ENCODE measurements at regions not wholly inside any gene's neighbourhood (a gene's known extent, or its start where the extent isn't known, plus 50 kb on each side); places are given as distances from the start of the nearest gene placed in this dataset.
"Not testable (repeated sequence)": the region's sequence is repeated elsewhere in the genome, so short reads cannot be mapped to it uniquely, and the experiment has no call there.

GRCh38 chr5:135279328-135279727, 119.7 kb downstream of the MACROH2A1 start:
- DNase-seq (ENCODE audit: low read depth): no peak

DNA sequence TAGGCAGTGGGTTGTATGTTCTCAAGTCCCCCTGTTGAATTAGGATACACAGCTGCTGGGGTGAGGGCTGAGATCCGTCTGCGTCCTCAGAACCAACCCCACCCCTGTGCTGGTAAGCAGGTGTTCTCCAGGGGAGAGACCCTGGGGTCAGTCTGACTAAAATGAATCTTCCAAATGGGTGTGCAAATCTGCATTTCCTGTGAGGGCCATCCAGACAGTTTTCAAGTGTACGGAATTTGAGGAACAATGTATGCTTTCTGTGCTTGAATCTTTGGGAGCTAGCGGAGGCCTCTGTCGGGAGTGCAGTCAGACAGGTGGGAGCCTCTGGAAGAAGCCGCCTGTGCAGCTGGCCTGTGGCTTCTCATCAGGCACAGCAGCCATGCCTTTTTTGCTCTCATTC, 122.9 kb downstream of the MACROH2A1 start:
- no peak for DNase-seq (ENCODE audit: low read depth)

- DNase-seq (ENCODE audit: low read depth): no peak
Observed at GRCh38 chr5:135273212-135273611, 125.8 kb downstream of the MACROH2A1 start.

- no peak for DNase-seq (ENCODE audit: low read depth)
Observed at GRCh38 chr5:135272311-135272805, 126.7 kb downstream of the MACROH2A1 start.

DNA sequence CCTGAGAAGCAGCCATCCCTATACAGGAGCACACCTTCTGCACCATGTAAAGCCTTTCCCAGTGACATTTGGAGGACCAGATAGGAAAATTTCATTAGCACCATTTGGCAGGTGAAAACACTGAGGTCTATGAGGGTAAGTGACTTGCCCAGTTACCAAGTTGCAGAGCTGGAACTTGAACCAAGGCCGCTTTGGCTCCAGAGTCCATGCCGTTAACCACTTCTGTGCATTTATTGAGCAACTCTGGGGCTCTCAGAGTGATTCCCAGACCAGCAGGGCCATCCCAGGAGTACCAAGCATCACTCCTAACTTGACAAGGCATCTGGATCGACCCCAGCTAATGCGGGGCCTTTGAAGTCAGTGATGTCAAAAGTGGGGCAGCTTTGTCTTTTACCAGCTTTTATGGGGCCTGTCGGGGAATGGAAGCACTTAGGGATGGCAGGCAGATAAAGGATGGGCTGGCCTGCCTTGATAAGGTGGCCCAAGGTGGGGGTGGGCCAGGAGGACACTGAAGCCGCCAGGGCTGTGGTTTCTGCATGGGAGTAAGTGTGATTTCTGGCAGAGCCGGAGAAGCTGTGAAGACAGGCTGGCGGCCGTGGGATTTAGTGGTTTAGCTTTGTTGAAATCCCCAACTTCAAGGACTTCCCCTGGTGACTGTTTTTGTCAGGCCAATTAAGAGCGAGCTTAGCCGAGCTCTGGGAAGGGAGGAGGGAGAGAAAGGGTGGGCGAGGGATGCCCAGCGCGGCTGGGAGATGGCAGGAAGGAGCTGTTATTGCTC, 127.3 kb downstream of the MACROH2A1 start:
- no peak for DNase-seq (ENCODE audit: low read depth)

- DNase-seq (ENCODE audit: low read depth): no peak
Observed at GRCh38 chr5:135269931-135270421, 129.1 kb downstream of the MACROH2A1 start.

GRCh38 chr5:135269199-135269598, 129.8 kb downstream of the MACROH2A1 start:
- no peak for DNase-seq (ENCODE audit: low read depth)

- DNase-seq (ENCODE audit: low read depth): no peak
Observed at GRCh38 chr5:135266975-135267374, 132.1 kb downstream of the MACROH2A1 start.

DNA sequence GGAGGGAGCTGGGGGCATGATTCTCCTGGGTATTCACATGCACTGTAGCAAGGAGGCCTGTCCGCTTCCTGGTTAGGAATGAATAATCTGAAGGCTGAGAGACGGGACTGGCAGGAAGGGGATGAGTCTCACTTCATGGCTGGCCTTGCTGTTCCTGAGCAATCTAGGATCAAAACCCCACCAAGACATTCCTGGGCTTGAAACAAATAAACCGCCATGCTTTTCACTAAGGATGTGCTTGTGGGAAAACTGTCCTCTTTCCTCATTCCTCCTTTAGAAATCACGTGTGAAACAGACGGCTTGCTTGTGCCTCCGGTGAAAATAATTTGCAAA, 132.8 kb downstream of the MACROH2A1 start:
- DNase-seq (ENCODE audit: low read depth): no peak

- no peak for DNase-seq (ENCODE audit: low read depth)
Observed at GRCh38 chr5:135265497-135266302, 133.3 kb downstream of the MACROH2A1 start.

GRCh38 chr5:135264451-135265440, 134.3 kb downstream of the MACROH2A1 start:
- DNase-seq (ENCODE audit: low read depth): no peak

DNA sequence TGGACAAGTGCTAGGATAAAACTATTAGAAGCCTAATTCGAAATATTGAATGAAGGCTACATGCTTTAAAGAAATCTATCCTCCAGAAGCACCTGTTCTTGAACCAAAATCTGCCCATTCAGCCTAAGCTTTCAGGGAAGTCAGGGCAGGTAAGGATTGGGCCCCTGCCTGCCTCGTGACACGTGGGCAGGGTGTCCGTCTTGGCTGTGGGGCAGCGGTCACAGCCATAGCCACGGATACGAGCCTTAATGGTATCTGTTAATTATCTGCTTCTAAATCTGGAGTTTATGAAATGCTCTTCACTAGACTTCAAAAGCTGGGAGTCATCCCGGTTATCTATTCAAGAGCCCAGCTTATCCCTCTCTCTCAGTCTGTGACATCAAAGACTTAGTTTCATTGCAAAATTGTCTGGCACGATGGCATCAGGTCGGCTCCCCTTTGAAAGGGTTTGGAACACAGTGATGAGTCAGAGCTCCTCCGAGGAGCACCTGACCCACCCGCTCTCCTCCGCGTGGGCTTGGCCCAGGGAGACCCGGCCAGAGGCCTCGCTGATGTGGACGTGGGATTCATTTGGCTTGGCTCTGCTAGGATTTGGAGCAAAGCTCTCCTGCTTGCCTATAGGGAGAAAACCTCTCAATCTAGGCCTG, 135.9 kb downstream of the MACROH2A1 start:
- DNase-seq (ENCODE audit: low read depth): no peak

DNA sequence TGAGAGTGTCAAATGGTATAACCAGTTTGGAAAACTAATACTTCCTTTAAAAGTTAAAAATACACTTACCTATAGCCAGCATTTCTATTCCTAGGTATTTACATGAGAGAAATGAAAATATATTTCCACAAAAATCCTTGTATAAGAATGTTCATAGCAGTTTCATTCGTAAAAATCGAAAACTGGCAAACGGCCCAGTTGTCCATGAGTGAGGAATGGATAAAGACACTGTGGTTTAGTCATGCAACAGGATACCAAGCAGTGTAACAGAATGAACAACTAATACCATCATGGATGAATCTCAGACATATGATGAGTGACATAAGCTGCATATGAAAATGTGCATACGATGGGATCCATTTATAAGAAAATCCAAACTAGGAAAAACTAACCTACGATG, 136.7 kb downstream of the MACROH2A1 start:
- no peak for DNase-seq (ENCODE audit: low read depth)

DNA sequence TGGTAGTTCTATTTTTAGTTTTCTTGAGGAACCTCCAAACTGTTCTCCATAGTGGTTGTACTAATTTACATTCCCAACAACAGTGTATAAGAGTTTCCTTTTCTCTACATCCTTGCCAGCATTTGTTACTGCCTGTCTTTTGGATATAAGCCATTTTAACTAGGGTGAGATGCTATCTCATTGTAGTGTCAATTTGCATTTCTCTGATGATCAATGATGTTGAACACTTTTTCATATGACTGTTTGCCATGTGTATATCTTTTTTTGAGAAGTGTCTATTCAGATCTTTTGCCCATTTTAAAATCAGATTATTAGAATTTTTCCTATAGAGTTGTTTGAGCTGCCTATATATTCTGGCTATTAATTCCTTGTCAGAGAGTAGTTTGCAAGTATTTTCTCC, 138.9 kb downstream of the MACROH2A1 start:
- not testable (repeated sequence) for DNase-seq (ENCODE audit: low read depth)

DNA sequence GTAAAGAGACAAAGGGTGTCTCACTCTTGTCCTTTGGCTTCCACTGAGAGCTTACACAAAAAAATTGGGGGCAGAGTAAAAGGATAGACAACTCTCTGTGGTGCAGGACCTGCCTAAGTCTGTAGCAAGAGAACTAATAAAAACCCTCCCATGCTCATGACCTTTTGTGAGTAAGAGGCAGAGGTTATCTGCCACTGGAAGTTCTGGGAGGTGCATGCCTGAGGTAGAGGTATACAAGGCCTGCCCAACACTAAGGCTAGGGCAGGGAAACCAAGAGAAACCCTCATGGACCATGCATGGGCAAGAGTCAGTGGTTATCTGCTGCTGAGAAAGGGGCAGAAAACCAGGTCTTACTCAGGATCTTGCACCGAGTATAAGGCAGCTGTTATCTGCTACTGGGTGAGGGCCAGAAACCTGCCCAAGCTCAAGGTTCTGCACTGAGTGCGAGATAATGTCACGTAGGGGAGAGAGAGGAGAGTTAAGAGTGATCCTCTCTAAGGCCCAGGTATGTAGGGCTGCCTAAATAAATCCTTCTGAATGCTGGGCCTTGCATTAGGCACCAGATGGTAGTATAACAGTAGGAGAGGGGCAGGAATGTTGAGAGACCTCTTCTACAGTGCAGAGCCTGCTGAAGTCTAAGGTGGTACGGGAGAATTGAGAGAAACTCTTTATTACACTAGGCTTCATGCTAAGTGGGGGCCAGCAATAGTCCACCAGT, 143.4 kb downstream of the MACROH2A1 start:
- DNase-seq (ENCODE audit: low read depth): no peak

- no peak for DNase-seq (ENCODE audit: low read depth)
Observed at GRCh38 chr5:135254183-135254582, 144.8 kb downstream of the MACROH2A1 start.

DNA sequence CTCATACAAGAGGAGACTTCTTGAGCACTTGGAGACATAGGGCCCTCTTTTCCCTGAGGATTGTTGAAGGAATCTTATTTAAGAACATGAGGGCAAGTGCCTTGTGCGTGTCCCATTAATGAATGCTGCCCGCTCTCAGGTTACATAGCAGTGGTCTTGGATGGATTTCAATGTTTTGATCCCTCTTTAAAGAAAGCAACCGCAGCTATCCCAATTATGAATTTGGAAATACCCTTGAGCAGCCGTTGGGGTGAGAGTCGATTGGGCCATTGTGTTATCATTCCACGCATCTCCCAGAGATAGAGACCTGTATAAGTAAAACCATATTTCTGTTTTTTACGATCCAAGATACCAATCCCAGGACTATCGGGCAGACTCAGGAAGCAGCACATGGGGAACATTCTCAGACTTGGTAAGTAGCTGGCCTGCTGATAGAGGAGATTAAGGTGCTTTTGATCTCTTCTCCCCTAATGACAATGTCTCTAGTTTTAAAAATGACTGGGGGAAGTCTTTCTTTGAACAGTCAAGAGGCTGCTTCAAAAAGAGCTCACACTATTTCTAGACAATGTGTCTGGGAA, 145.3 kb downstream of the MACROH2A1 start:
- no peak for DNase-seq (ENCODE audit: low read depth)

DNA sequence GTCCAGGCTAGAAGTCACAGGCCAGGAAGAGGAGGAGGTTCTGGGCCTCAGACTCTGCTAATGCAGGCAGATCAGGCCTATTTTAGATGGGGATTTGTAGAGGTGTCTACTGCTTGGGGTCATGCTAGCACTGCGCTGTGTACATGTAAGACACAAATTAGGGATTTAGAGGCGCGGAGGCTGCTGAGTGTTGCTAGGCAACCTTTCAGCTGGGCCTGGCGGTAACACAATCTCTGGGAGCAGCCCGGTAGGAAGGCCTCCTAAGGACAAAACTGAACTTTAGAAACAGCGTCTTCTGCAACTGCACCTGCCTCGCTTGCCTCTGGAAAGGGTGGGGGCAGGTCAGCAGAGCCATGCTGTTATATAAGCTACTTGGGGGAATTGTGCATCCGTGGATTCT, 147.9 kb downstream of the MACROH2A1 start:
- DNase-seq (ENCODE audit: low read depth): no peak

GRCh38 chr5:135250671-135251070, 148.4 kb downstream of the MACROH2A1 start:
- no peak for DNase-seq (ENCODE audit: low read depth)

- no peak for DNase-seq (ENCODE audit: low read depth)
Observed at GRCh38 chr5:135249658-135250057, 149.4 kb downstream of the MACROH2A1 start.

All from stimulated activated CD8-positive, alpha-beta memory T cell treated with anti-CD3 and anti-CD28 coated beads, Interleukin-15, amount 100 ng/mL, for 24 hours (primary cell).